Smooth muscle cell (in vitro differentiated cells): ENCODE measurements at regions not wholly inside any gene's neighbourhood (a gene's known extent, or its start where the extent isn't known, plus 50 kb on each side); places are given as distances from the start of the nearest gene placed in this dataset.

Experiments
- DNase-seq: peaks from one replicate; lab custom pipeline; 2025; ENCODE audit not compliant: unreplicated experiment; lab: John Stamatoyannopoulos, UW
- H2AFZ ChIP-seq: fragments of 200-600 bp; sonication (generic); 2 replicates; pipeline ENCODE4 v1.6.0; 2016; ENCODE audit warnings: antibody characterized with exemption, low read depth, mild to moderate bottlenecking
- H3F3A ChIP-seq: fragments of 200-600 bp; sonication (generic); 2 replicates; pipeline ENCODE4 v1.6.0; 2017; ENCODE audit warnings: antibody characterized with exemption, low read depth
- H3K27ac ChIP-seq: fragments of 200-600 bp; sonication (generic); 2 replicates; pipeline ENCODE4 v1.5.1; 2016; ENCODE audit warnings: low read depth, mild to moderate bottlenecking
- H3K27me3 ChIP-seq: fragments of 200-600 bp; sonication (generic); 2 replicates; pipeline ENCODE4 v1.6.1; 2016; ENCODE audit warnings: low read depth, mild to moderate bottlenecking
- H3K36me3 ChIP-seq: fragments of 200-600 bp; sonication (generic); 2 replicates; pipeline ENCODE4 v1.5.1; 2016; ENCODE audit warnings: low read depth
- H3K4me1 ChIP-seq: fragments of 200-600 bp; sonication (generic); 2 replicates; pipeline ENCODE4 v1.5.1; 2016; ENCODE audit warnings: low read depth
- H3K4me2 ChIP-seq: fragments of 200-600 bp; sonication (generic); 2 replicates; pipeline ENCODE4 v1.6.0; 2016; ENCODE audit warnings: mild to moderate bottlenecking
- H3K4me3 ChIP-seq: fragments of 200-600 bp; sonication (generic); 2 replicates; pipeline ENCODE4 v1.5.1; 2016; ENCODE audit warnings: mild to moderate bottlenecking
- H3K79me2 ChIP-seq: fragments of 200-600 bp; sonication (generic); 2 replicates; pipeline ENCODE4 v1.6.0; 2016; ENCODE audit warnings: low read depth, mild to moderate bottlenecking
- H3K9ac ChIP-seq: fragments of 200-600 bp; sonication (generic); 2 replicates; pipeline ENCODE4 v1.6.0; 2016; ENCODE audit warnings: low read depth
- H3K9me3 ChIP-seq: fragments of 200-600 bp; sonication (generic); replicated peaks from 2 replicates; pipeline ENCODE4 v1.5.1; 2016; ENCODE audit warnings: low read depth
- H4K20me1 ChIP-seq: fragments of 200-600 bp; sonication (generic); 2 replicates; pipeline ENCODE4 v1.6.0; 2016; ENCODE audit warnings: low read depth
- WGBS: methylation state at CpG from one replicate; pipeline ENCODE4 v1.1.7; 2016; ENCODE audit warnings: low lambda C conversion rate; 5-methylcytosine and 5-hydroxymethylcytosine counted together
- TF ChIP-seq, protein P1 (sequence below): fragments of 200-600 bp; sonication (generic); IDR thresholded peaks from 2 replicates; pipeline ENCODE4 v1.5.1; 2017; ENCODE audit warnings: borderline replicate concordance, mild to moderate bottlenecking, antibody characterized with exemption; ENCODE audit not compliant: insufficient read depth, poor library complexity, severe bottlenecking

DNA sequence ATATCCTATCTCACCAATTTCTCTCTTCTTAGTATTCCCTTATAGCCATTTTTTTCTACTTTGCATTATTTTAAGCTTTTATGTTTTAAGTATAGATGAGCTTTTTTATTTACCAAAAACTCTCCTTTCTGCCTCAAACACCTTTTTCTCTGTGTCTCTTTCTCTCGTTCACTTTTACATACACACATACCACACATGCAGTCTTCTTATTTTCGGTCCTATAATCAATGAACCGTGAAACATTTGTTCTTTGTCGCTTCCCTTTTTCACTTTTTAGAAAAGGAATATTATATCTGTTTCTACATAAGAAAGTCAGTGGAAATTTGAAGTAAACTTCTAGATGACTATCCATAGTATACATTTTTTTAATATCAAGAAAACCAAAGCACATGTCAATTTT, 183.2 kb downstream of the MRPL39 start:
- no peaks in the 10 kb centered on the region for H3K79me2 ChIP-seq
- no peaks in the 10 kb centered on the region for H4K20me1 ChIP-seq
- no peak for DNase-seq
- 78% methylated on average over 4 of the region's 4 CpGs for WGBS
- no peaks in the 10 kb centered on the region for H3K9me3 ChIP-seq
- no peak overlapping the region for H3K27ac ChIP-seq
- H3K4me1 ChIP-seq = no peaks in the 10 kb centered on the region
- TF ChIP-seq, protein P1, sequence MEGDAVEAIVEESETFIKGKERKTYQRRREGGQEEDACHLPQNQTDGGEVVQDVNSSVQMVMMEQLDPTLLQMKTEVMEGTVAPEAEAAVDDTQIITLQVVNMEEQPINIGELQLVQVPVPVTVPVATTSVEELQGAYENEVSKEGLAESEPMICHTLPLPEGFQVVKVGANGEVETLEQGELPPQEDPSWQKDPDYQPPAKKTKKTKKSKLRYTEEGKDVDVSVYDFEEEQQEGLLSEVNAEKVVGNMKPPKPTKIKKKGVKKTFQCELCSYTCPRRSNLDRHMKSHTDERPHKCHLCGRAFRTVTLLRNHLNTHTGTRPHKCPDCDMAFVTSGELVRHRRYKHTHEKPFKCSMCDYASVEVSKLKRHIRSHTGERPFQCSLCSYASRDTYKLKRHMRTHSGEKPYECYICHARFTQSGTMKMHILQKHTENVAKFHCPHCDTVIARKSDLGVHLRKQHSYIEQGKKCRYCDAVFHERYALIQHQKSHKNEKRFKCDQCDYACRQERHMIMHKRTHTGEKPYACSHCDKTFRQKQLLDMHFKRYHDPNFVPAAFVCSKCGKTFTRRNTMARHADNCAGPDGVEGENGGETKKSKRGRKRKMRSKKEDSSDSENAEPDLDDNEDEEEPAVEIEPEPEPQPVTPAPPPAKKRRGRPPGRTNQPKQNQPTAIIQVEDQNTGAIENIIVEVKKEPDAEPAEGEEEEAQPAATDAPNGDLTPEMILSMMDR = no peak
- H3K4me2 ChIP-seq = no peak overlapping the region
- no peaks in the 10 kb centered on the region for H3F3A ChIP-seq
- H2AFZ ChIP-seq = no peak overlapping the region
- H3K9ac ChIP-seq = no peak overlapping the region
- H3K4me3 ChIP-seq = no peak overlapping the region
- no peaks in the 10 kb centered on the region for H3K36me3 ChIP-seq
- peaks cover 25% of the 10 kb centered on the region for H3K27me3 ChIP-seq

DNA sequence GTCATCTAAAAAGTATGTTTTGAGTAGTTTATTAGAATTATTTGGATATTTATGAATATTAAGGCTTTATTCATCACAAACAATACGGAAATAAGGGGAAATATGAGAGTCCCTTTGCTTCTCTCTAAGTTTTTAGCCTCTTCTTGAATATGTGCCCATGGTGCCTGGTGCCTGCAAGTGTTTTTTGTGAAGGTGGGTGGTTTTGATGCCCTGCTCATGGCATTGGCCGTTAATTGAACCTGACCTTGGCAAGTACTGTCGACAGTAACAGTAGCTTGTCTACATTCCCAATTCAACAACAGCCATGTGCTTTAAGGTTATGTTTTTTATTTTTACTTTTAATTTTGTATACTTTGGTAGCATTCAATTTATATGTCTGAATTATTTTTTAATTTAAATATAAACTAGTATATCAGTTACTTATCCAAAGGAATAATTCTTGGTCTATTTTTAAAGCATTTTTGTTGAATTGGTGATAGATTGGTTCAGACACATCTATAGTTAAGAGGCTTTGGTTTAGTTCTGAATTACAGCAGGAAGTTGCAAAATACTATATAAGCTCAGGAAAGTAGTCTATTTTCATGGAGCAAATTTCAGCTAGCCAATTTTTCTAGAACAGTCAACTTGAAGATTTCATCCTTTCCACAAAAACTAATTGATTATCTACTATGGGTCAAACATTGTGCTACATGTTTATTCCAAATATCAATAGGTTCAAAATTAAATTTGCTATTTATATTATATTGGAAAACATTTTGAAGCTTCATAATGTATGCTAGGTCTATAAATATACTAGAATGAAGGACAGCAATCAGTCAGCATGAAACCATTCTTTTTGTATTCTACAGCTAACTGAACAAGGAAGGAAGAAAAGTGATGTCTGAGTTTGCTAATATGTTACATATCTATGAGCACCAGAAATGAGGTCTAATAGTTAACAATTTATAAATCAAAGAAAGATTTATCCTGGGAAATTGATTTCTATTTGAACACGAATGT, 184.4 kb downstream of the MRPL39 start:
- no peaks in the 10 kb centered on the region for H3K4me1 ChIP-seq
- H3K9ac ChIP-seq = no peak overlapping the region
- H3K4me2 ChIP-seq = no peak overlapping the region
- peaks cover 25% of the 10 kb centered on the region for H3K27me3 ChIP-seq
- DNase-seq = no peak
- no peak overlapping the region for H3K4me3 ChIP-seq
- no peaks in the 10 kb centered on the region for H3K79me2 ChIP-seq
- TF ChIP-seq, protein P1 = no peak
- no peak overlapping the region for H2AFZ ChIP-seq
- H3K27ac ChIP-seq = no peak overlapping the region
- 74% methylated on average over 4 of the region's 4 CpGs for WGBS
- H3K9me3 ChIP-seq = no peaks in the 10 kb centered on the region
- H3K36me3 ChIP-seq = no peaks in the 10 kb centered on the region
- no peaks in the 10 kb centered on the region for H3F3A ChIP-seq
- H4K20me1 ChIP-seq = no peaks in the 10 kb centered on the region

DNA sequence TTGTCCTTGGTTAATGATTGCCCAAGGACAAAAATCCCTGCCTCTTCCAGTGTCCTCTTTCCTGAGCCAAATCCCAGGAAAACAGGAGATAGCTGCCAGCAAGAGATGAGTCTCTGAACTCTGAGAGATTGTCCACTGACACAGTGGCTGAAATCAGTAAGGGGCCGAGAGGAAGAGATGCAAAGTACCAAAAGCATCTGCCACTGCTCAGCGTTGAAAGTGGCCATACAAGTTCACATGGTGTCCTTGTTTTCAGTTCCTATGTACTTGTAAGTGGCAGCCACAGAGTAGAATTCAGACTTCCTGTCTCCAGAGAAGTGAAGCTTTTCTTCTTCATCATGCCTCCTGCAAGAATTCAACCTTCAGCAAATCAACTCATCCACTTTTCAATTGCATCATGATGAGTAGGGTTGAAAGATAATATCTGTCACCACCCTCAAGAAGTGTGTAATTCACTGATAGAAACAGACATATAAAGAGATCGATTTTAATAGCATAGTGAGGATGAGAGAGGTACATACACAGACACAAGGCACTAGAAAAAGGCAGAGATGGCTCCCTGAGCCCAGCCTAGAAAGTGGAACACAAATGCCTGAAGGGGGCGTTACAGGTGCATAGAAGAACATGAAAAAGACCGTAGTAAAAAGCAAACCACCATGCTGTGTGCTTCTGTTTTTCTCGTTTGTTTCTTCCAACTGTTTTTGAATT, 185.8 kb downstream of the MRPL39 start:
- DNase-seq = no peak
- H2AFZ ChIP-seq = no peak overlapping the region

More for the DNA sequence above, 185.8 kb downstream of the MRPL39 start:
- 37% methylated on average over 6 of the region's 6 CpGs for WGBS
- H4K20me1 ChIP-seq = no peaks in the 10 kb centered on the region
- H3K4me1 ChIP-seq = no peaks in the 10 kb centered on the region
- no peaks in the 10 kb centered on the region for H3K36me3 ChIP-seq
- H3K4me3 ChIP-seq = no peak overlapping the region
- no peak overlapping the region for H3K27ac ChIP-seq
- no peaks in the 10 kb centered on the region for H3K79me2 ChIP-seq
- H3K4me2 ChIP-seq = no peak overlapping the region
- TF ChIP-seq, protein P1 = peak; percentile 32
- H3K27me3 ChIP-seq = peaks cover 25% of the 10 kb centered on the region
- H3K9ac ChIP-seq = no peak overlapping the region
- H3K9me3 ChIP-seq = no peaks in the 10 kb centered on the region
- no peaks in the 10 kb centered on the region for H3F3A ChIP-seq
